WTC11 (cell line): ENCODE measurements at regions not wholly inside any gene's neighbourhood (a gene's known extent, or its start where the extent isn't known, plus 50 kb on each side); places are given as distances from the start of the nearest gene placed in this dataset.

Source experiments
- CTCF ChIP-seq: fragments of 200-600 bp; IDR thresholded peaks from 2 replicates; pipeline ENCODE4 v1.8.0; 2022; ENCODE audit warnings: antibody characterized with exemption
- ELF4 ChIP-seq: sonication (generic); formaldehyde crosslinking; IDR thresholded peaks from 2 replicates; pipeline ENCODE4 v1.8.1; 2022; ENCODE audit warnings: low read depth, mild to moderate bottlenecking, moderate library complexity, missing genetic modification reagents
- EMX1 ChIP-seq: fragments of 250-450 bp; sonication (Bioruptor Pico); IDR thresholded peaks from 2 replicates; pipeline ENCODE4 v1.8.0; 2021; ENCODE audit warnings: mild to moderate bottlenecking
- GABPB1 ChIP-seq: sonication (generic); formaldehyde crosslinking; IDR thresholded peaks from 2 replicates; pipeline ENCODE4 v1.8.1; 2023; ENCODE audit warnings: mild to moderate bottlenecking, missing genetic modification reagents
- JUN ChIP-seq: sonication (generic); formaldehyde crosslinking; IDR thresholded peaks from 2 replicates; pipeline ENCODE4 v1.8.0; 2023; ENCODE audit warnings: mild to moderate bottlenecking, missing genetic modification reagents
- KAT7 ChIP-seq: sonication (generic); formaldehyde crosslinking; IDR thresholded peaks from 2 replicates; pipeline ENCODE4 v1.8.1; 2023; ENCODE audit warnings: missing genetic modification reagents, mild to moderate bottlenecking, borderline replicate concordance
- MLX ChIP-seq: sonication (generic); formaldehyde crosslinking; IDR thresholded peaks from 2 replicates; pipeline ENCODE4 v1.8.1; 2023; ENCODE audit warnings: mild to moderate bottlenecking, missing genetic modification reagents, moderate library complexity
- NR3C1 ChIP-seq: sonication (generic); formaldehyde crosslinking; conservative IDR thresholded peaks from 2 replicates; pipeline ENCODE4 v1.8.1; 2023; ENCODE audit warnings: low read depth, mild to moderate bottlenecking, missing genetic modification reagents
- RELA ChIP-seq: sonication (generic); formaldehyde crosslinking; IDR thresholded peaks from 2 replicates; pipeline ENCODE4 v1.8.1; 2022; ENCODE audit warnings: missing genetic modification reagents, mild to moderate bottlenecking, borderline replicate concordance
- STAT6 ChIP-seq: sonication (generic); formaldehyde crosslinking; conservative IDR thresholded peaks from 2 replicates; pipeline ENCODE4 v1.8.1; 2023; ENCODE audit warnings: mild to moderate bottlenecking, low read depth, missing genetic modification reagents, moderate library complexity
- TF ChIP-seq, protein P1 (sequence below): sonication (generic); formaldehyde crosslinking; IDR thresholded peaks from 2 replicates; pipeline ENCODE4 v1.8.1; 2023; ENCODE audit warnings: mild to moderate bottlenecking, moderate library complexity, missing genetic modification reagents

- TF ChIP-seq MLX (CRISPR knock-in tag) (no peak), CTCF (no peak), GABPB1 (CRISPR knock-in tag) (no peak), STAT6 (CRISPR knock-in tag) (no peak), ELF4 (no peak), JUN (no peak), EMX1 (CRISPR knock-in tag) (no peak), NR3C1 (CRISPR knock-in tag) (no peak), KAT7 (CRISPR knock-in tag) (no peak), RELA (CRISPR knock-in tag) (no peak)
- TF ChIP-seq, protein P1, sequence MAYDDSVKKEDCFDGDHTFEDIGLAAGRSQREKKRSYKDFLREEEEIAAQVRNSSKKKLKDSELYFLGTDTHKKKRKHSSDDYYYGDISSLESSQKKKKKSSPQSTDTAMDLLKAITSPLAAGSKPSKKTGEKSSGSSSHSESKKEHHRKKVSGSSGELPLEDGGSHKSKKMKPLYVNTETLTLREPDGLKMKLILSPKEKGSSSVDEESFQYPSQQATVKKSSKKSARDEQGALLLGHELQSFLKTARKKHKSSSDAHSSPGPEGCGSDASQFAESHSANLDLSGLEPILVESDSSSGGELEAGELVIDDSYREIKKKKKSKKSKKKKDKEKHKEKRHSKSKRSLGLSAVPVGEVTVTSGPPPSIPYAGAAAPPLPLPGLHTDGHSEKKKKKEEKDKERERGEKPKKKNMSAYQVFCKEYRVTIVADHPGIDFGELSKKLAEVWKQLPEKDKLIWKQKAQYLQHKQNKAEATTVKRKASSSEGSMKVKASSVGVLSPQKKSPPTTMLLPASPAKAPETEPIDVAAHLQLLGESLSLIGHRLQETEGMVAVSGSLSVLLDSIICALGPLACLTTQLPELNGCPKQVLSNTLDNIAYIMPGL (CRISPR knock-in tag): no peak
These were observed 401.1 kb upstream of the FOXG1 start for GRCh38 chr14:28365510-28365909.
